B cell (primary cell): ENCODE measurements at regions not wholly inside any gene's neighbourhood (a gene's known extent, or its start where the extent isn't known, plus 50 kb on each side); places are given as distances from the start of the nearest gene placed in this dataset.

Experiments
- ATAC-seq: fragments of 200-7000 bp; cut with Tn5 transposase; one replicate; pipeline ENCODE4 v1.10.0; 2021; ENCODE audit warnings: low read depth, mild to moderate bottlenecking, moderate number of reproducible peaks, moderate library complexity
- CTCF ChIA-PET: fragments of 350-600 bp; sonication (Branson Sonifier 250); formaldehyde crosslinking; loops from one replicate; lab custom pipeline; 2021; ENCODE audit warnings: antibody characterized with exemption, inconsistent platforms; lab: Charles Lee
- POLR2A ChIA-PET: fragments of 350-600 bp; sonication (Branson Sonifier 250); formaldehyde crosslinking; loops from one replicate; lab custom pipeline; 2021; ENCODE audit warnings: antibody characterized with exemption; lab: Charles Lee
- DNase-seq: peaks from one replicate; pipeline ENCODE4 v3.0.0; 2013
- H2AFZ ChIP-seq: 2 replicates; pipeline ENCODE4 v1.6.1; 2012; ENCODE audit warnings: mild to moderate bottlenecking, low read depth, low read length; ENCODE audit not compliant: insufficient read depth, poor library complexity, severe bottlenecking
- H3K27ac ChIP-seq, 2 donors: 1 replicate in 1 of 2; 2 replicates in 1 of 2; pipeline ENCODE4 v1.5.1; 2012 to 2013; ENCODE audit warnings: low read length in 2 of 2, mild to moderate bottlenecking in 2 of 2, moderate library complexity in 1 of 2
- H3K27me3 ChIP-seq, 4 experiments: fragments of 200-600 bp in 1 of 4; sonication (generic) in 1 of 4; replicated peaks in 1 of 4; 1 replicate in 2 of 4; 2 replicates in 2 of 4; pipeline versions ENCODE4 v1.6.1 to v1.7.0; 2013 to 2016; ENCODE audit warnings: low read length in 3 of 4, mild to moderate bottlenecking in 2 of 4, mixed read lengths in 1 of 4, moderate library complexity in 1 of 4; ENCODE audit not compliant: insufficient read depth in 4 of 4, control insufficient read depth in 3 of 4; ENCODE audit errors: control extremely low read depth in 1 of 4
- H3K36me3 ChIP-seq, 2 experiments: replicated peaks in 1 of 2; 1 replicate in 1 of 2; 2 replicates in 1 of 2; pipeline versions ENCODE4 v1.6.1 to v1.7.1; 2013; ENCODE audit warnings: low read length in 1 of 2; ENCODE audit not compliant: insufficient read depth in 2 of 2, control insufficient read depth in 1 of 2; ENCODE audit errors: control extremely low read depth in 1 of 2, extremely low read depth in 1 of 2
- H3K4me1 ChIP-seq, 2 donors: fragments of 200-600 bp in 1 of 2; sonication (generic) in 1 of 2; 1 replicate in 1 of 2; 2 replicates in 1 of 2; pipeline versions ENCODE4 v1.5.1 to v1.6.1; 2013 to 2017; ENCODE audit warnings: low read length in 2 of 2; ENCODE audit not compliant: control insufficient read depth in 2 of 2, insufficient read depth in 2 of 2
- H3K4me2 ChIP-seq: replicated peaks from 2 replicates; pipeline ENCODE3; 2012; ENCODE audit warnings: mild to moderate bottlenecking, low read depth, low read length; ENCODE audit not compliant: poor library complexity, severe bottlenecking
- H3K4me3 ChIP-seq, 5 experiments: fragments of 200-600 bp in 1 of 5; sonication (generic) in 1 of 5; 1 replicate in 3 of 5; 2 replicates in 2 of 5; pipeline versions ENCODE4 v1.5.1 to v1.7.0; 2011 to 2016; ENCODE audit warnings: low read length in 4 of 5, mild to moderate bottlenecking in 4 of 5, low read depth in 2 of 5, control low read depth in 1 of 5, moderate library complexity in 1 of 5; ENCODE audit not compliant: insufficient read depth in 1 of 5; ENCODE audit errors: control extremely low read depth in 1 of 5, extremely low read depth in 1 of 5
- H3K79me2 ChIP-seq: fragments of 200-600 bp; sonication (generic); one replicate; pipeline ENCODE4 v1.6.0; 2016; ENCODE audit warnings: low read length; ENCODE audit not compliant: control insufficient read depth, insufficient read depth
- H3K9ac ChIP-seq: fragments of 200-600 bp; sonication (generic); 2 replicates; pipeline ENCODE4 v1.6.1; 2017; ENCODE audit warnings: mild to moderate bottlenecking, low read length, moderate library complexity
- H3K9me3 ChIP-seq, 3 donors: one replicate each; pipeline versions ENCODE4 v1.6.1 to v1.7.1; 2013; ENCODE audit warnings: low read length in 2 of 3; ENCODE audit not compliant: control insufficient read depth in 2 of 3, insufficient read depth in 1 of 3; ENCODE audit errors: control extremely low read depth in 1 of 3
- H4K20me1 ChIP-seq: 2 replicates; pipeline ENCODE4 v1.6.0; 2012; ENCODE audit warnings: mild to moderate bottlenecking, low read length; ENCODE audit not compliant: insufficient read depth, control insufficient read depth, poor library complexity, severe bottlenecking
- H3K27ac Mint-ChIP-seq: one replicate; pipeline ENCODE4 v1.8.0; 2021; ENCODE audit warnings: mixed read lengths
- H3K27me3 Mint-ChIP-seq: one replicate; pipeline ENCODE4 v1.8.0; 2021; ENCODE audit warnings: mixed read lengths
- H3K4me1 Mint-ChIP-seq: one replicate; pipeline ENCODE4 v1.8.0; 2021; ENCODE audit warnings: mixed read lengths
- H3K4me3 Mint-ChIP-seq: one replicate; pipeline ENCODE4 v1.8.0; 2021; ENCODE audit warnings: mixed read lengths
- H3K9me3 Mint-ChIP-seq: one replicate; pipeline ENCODE4 v1.8.0; 2022; ENCODE audit warnings: mixed read lengths; ENCODE audit not compliant: insufficient read depth
- EZH2 ChIP-seq: IDR thresholded peaks from 2 replicates; pipeline ENCODE4 v1.6.1; 2012; ENCODE audit warnings: borderline replicate concordance, low read depth, mild to moderate bottlenecking, moderate library complexity, low read length; ENCODE audit not compliant: insufficient read depth, poor library complexity, severe bottlenecking
- WGBS: methylation state at CpG from one replicate; pipeline ENCODE4 v1.1.5; 2013; ENCODE audit warnings: missing lambda C conversion rate; ENCODE audit not compliant: insufficient coverage; 5-methylcytosine and 5-hydroxymethylcytosine counted together
- intact Hi-C: fragments of 100-400 bp; cut with micrococcal nuclease; formaldehyde crosslinking; loops from one replicate; pipeline ENCODE4 v1.10.0; 2022
- TF ChIP-seq, protein P1 (sequence below): fragments of 200-600 bp; IDR thresholded peaks from one replicate; pipeline ENCODE4 v1.8.0; 2022; ENCODE audit warnings: antibody characterized with exemption, mild to moderate bottlenecking

DNA sequence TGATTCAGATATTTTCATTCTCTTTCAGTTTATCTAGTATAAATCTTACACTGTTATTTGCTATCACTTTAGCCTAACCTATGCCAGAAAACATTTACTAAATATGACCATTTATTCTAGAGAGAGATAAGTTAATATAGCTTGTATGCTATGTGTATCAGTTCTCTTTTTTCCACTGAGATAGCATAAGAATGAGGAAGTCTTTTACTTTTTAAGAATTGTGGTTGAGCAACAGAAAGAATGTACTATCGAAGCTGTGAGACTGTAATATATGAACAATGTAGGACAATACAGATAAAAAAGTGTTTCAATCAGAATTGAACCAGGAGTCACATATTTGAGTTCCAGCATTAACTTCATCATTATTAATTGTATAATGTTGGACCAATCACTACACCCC, 479.9 kb upstream of the PLXNA2 start:
- Histone ChIP-seq H3K4me2 (no peak overlapping the region), H3K4me3 (no peak overlapping the region), H3K9me3 (peaks cover 9 to 26% (median 13%) of the 10 kb centered on the region in 3 donors), H3K79me2 (no peaks in the 10 kb centered on the region), H4K20me1 (no peaks in the 10 kb centered on the region), H3K9ac (no peak overlapping the region), H3K4me1 (no peaks in the 10 kb centered on the region), H3K36me3 (no peaks in the 10 kb centered on the region), H3K27ac (no peak overlapping the region), H3K27me3 (no peaks in the 10 kb centered on the region), H2AFZ (no peak overlapping the region)
- CTCF ChIA-PET = no interaction called here
- no CpG with 5 or more reads among the region's 1 CpG for WGBS
- H3K4me1 Mint-ChIP-seq = no peaks in the 10 kb centered on the region
- DNase-seq = no peak
- no peak for ATAC-seq
- no peak overlapping the region for H3K4me3 Mint-ChIP-seq
- no peak overlapping the region for H3K27ac Mint-ChIP-seq
- TF ChIP-seq, protein P1, sequence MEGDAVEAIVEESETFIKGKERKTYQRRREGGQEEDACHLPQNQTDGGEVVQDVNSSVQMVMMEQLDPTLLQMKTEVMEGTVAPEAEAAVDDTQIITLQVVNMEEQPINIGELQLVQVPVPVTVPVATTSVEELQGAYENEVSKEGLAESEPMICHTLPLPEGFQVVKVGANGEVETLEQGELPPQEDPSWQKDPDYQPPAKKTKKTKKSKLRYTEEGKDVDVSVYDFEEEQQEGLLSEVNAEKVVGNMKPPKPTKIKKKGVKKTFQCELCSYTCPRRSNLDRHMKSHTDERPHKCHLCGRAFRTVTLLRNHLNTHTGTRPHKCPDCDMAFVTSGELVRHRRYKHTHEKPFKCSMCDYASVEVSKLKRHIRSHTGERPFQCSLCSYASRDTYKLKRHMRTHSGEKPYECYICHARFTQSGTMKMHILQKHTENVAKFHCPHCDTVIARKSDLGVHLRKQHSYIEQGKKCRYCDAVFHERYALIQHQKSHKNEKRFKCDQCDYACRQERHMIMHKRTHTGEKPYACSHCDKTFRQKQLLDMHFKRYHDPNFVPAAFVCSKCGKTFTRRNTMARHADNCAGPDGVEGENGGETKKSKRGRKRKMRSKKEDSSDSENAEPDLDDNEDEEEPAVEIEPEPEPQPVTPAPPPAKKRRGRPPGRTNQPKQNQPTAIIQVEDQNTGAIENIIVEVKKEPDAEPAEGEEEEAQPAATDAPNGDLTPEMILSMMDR = no peak
- TF ChIP-seq EZH2 = no peak
- H3K9me3 Mint-ChIP-seq = peaks cover 8% of the 10 kb centered on the region
- POLR2A ChIA-PET = no interaction called here
- intact Hi-C loops = no loop called here
- peaks cover 4% of the 10 kb centered on the region for H3K27me3 Mint-ChIP-seq

DNA sequence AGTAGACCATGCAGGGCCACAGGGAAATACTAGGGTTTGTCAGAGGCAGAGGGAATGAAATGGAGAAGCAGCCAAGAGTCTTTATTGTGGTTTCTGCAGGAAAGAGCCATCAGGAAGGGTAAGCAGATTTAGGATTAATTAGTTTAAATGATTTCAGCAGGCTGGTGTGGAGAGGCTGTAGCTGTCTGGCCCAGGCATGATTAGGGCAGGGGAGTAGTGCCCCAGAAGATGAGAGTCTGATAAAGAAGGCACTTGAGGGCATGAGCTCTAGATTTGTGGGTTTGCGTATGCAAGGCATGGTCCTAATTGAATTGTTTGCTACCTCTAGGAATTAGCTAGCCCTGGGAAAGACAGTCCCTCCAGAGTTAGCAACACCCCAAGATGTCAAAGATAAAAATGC, 484.6 kb upstream of the PLXNA2 start:
- Histone ChIP-seq H3K27ac (no peak overlapping the region), H3K4me2 (no peak overlapping the region), H4K20me1 (no peaks in the 10 kb centered on the region), H3K4me1 (peaks cover 7% of the 10 kb centered on the region in 2 donors), H3K79me2 (no peaks in the 10 kb centered on the region), H3K36me3 (no peaks in the 10 kb centered on the region), H3K9ac (no peak overlapping the region), H3K4me3 (no peak overlapping the region), H3K9me3 (peaks cover 0 to under 1% (median 0%) of the 10 kb centered on the region in 3 donors), H2AFZ (no peak overlapping the region), H3K27me3 (no peaks in the 10 kb centered on the region)
- no peak overlapping the region for H3K4me3 Mint-ChIP-seq
- DNase-seq (no peak), ATAC-seq (no peak)
- H3K27ac Mint-ChIP-seq = no peak overlapping the region
- ChIA-PET POLR2A (no interaction called here), CTCF (no interaction called here)
- peaks cover 7% of the 10 kb centered on the region for H3K4me1 Mint-ChIP-seq
- no peak for TF ChIP-seq EZH2
- TF ChIP-seq, protein P1 = no peak
- intact Hi-C loops = no loop called here
- H3K9me3 Mint-ChIP-seq = no peaks in the 10 kb centered on the region
- peaks cover 4% of the 10 kb centered on the region for H3K27me3 Mint-ChIP-seq
- WGBS = no CpG with 5 or more reads among the region's 1 CpG
